Memory B cell (primary cell): ENCODE measurements at regions not wholly inside any gene's neighbourhood (a gene's known extent, or its start where the extent isn't known, plus 50 kb on each side); places are given as distances from the start of the nearest gene placed in this dataset.
"Not testable (repeated sequence)": the region's sequence is repeated elsewhere in the genome, so short reads cannot be mapped to it uniquely, and the experiment has no call there.

ENCODE experiments used
- ATAC-seq: fragments of 150-1000 bp; cut with Tn5 transposase; 2 replicates; pipeline ENCODE4 v1.10.0; 2021; ENCODE audit warnings: low read depth, mild to moderate bottlenecking, moderate library complexity
- DNase-seq, 2 donors: peaks; one replicate each; pipeline ENCODE4 v3.0.0; 2022; ENCODE audit warnings: low spot score in 2 of 2
- H3K27ac Mint-ChIP-seq: one replicate; pipeline ENCODE4 v1.8.0; 2022; ENCODE audit warnings: mild to moderate bottlenecking, moderate library complexity, mixed read lengths
- H3K27me3 Mint-ChIP-seq: one replicate; pipeline ENCODE4 v1.8.0; 2022; ENCODE audit warnings: mixed read lengths
- H3K36me3 Mint-ChIP-seq: one replicate; pipeline ENCODE4 v1.8.0; 2022; ENCODE audit warnings: mild to moderate bottlenecking, mixed read lengths
- H3K4me1 Mint-ChIP-seq: one replicate; pipeline ENCODE4 v1.8.0; 2022; ENCODE audit warnings: mixed read lengths
- H3K4me3 Mint-ChIP-seq: one replicate; pipeline ENCODE4 v1.8.0; 2022; ENCODE audit warnings: mild to moderate bottlenecking, moderate library complexity, mixed read lengths
- H3K9me3 Mint-ChIP-seq: one replicate; pipeline ENCODE4 v1.8.0; 2022; ENCODE audit warnings: mixed read lengths

DNA sequence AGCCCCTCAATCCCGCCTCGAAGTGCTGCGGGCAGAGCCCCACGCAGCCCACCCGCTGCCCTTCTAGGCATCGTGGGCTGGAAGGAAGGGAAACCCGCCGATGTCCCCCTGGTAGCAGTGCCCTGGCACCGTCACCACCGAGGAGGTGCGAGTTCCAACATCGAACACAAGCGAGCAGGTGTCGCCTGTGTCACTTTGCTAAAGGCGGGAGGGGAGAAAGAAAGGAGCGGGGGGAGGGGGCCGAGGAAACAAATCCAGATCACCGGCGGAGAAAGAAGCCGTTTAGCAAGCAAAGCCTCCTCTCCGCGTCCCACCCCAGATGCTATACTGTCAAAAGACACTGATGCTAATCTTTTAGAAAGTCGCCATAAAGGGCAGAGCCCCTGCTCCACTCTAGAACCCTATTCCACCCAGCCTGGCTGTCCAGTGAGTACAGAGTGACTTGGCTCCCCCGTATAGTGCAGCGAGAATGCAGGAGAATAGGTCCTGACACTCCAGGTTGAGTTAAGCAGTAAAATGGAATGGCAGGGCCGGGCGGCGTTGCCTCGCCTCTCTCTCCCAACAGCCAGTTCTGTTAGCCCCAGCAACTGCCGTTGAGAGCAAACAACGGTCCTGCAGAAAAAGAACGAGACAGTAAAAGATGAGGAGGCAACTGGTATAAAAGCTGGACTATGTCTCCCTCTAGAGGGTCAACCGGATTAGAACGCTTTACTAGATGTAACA, 67.9 kb upstream of the USP15 start:
- Mint-ChIP-seq H3K27me3 (peaks cover 12% of the 10 kb centered on the region), H3K36me3 (no peaks in the 10 kb centered on the region), H3K4me1 (peaks cover 25% of the 10 kb centered on the region), H3K9me3 (no peaks in the 10 kb centered on the region), H3K4me3 (peak overlapping the region; percentile 82), H3K27ac (no peak overlapping the region)
- DNase-seq (peak; percentile 41 to 54), ATAC-seq (peak; percentile 80)

DNA sequence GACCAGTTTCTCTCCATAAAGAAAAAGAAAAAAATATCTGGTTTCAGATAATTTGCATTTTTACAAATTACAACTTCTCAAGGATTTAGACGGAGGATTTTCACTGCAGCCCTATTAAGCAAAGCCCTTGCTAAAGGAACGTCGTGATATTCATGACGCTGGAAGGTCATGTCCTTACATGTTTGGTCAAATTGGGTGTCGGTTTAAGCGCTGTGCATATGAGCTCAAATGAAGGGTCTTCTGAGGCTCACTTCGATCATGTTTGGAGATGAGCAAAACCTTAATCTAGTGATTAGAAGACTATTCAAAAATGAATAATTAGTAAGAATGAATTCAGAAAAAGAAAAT, 67.3 kb upstream of the USP15 start:
- Mint-ChIP-seq H3K27ac (no peak overlapping the region), H3K4me3 (no peak overlapping the region), H3K4me1 (peaks cover 25% of the 10 kb centered on the region), H3K27me3 (peaks cover 12% of the 10 kb centered on the region), H3K9me3 (no peaks in the 10 kb centered on the region), H3K36me3 (no peaks in the 10 kb centered on the region)
- ATAC-seq = no peak
- no peak for DNase-seq

DNA sequence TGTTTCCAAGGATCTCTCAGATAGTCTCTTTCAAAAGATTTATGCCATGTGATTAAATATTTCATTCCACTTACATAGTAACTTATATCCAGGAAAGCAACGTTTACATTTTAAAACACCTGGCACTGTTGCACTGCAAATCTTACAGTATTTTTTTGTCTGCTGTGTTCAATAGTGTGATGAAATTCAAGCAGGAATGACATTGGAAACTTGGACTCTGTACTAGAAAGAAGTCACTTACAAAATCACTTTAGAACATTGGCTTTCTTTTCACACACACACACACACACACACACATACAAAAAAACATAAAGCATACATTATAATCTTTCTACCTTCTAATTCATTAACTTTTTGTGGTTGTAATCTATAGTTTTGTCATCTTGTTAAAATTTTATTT, 66.2 kb upstream of the USP15 start:
- no peaks in the 10 kb centered on the region for H3K9me3 Mint-ChIP-seq
- no peak for DNase-seq
- no peak for ATAC-seq
- peaks cover 12% of the 10 kb centered on the region for H3K27me3 Mint-ChIP-seq
- H3K36me3 Mint-ChIP-seq = no peaks in the 10 kb centered on the region
- H3K4me3 Mint-ChIP-seq = no peak overlapping the region
- peaks cover 25% of the 10 kb centered on the region for H3K4me1 Mint-ChIP-seq
- no peak overlapping the region for H3K27ac Mint-ChIP-seq

DNA sequence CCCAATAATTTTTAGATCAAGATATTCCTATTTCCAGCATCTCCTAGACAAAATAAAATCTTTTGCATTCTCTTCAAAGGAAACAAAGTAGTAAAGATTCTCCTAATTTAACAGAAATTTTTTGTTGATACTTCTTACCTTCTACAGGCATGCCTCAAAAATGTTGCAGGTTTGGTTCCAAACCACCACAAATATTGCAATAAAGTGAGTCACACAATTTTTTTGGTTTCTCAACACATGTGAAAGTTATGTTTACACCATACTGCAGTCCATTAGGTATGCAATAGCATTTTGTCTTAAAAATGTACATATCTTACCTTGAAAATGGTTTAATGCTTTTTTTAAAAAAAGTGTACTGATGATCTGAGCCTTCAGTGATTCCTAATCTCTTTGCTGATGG, 65.6 kb upstream of the USP15 start:
- Mint-ChIP-seq H3K4me1 (peaks cover 25% of the 10 kb centered on the region), H3K27me3 (peaks cover 12% of the 10 kb centered on the region), H3K36me3 (no peaks in the 10 kb centered on the region), H3K27ac (no peak overlapping the region), H3K9me3 (no peaks in the 10 kb centered on the region), H3K4me3 (no peak overlapping the region)
- DNase-seq (no peak), ATAC-seq (no peak)

DNA sequence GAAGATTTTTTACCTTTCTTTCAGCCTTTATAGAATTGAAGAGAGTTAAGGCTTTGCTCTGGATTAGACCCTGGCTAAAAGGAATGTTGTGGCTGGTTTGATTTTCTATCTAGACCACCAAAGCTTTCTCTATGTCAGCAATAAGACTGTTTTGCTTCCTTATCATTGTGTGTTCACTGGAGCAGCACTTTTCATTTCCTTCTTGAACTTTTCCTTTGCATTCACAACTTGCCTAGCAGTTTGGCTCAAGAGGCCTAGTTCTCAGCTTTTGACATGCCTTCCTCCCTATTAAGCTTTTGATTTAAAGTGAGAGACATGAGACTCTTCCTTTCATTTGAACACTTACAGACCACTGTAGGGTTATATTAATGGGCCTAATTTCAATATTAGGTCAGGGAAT, 64.1 kb upstream of the USP15 start:
- H3K27me3 Mint-ChIP-seq = peaks cover 6% of the 10 kb centered on the region
- peaks cover 23% of the 10 kb centered on the region for H3K4me1 Mint-ChIP-seq
- H3K4me3 Mint-ChIP-seq = no peak overlapping the region
- peaks cover 6% of the 10 kb centered on the region for H3K9me3 Mint-ChIP-seq
- H3K36me3 Mint-ChIP-seq = peaks cover 2% of the 10 kb centered on the region
- ATAC-seq = peak; percentile 71
- H3K27ac Mint-ChIP-seq = peak overlapping the region; percentile 93
- DNase-seq = peak in 1 of 2 donors; percentile 6

DNA sequence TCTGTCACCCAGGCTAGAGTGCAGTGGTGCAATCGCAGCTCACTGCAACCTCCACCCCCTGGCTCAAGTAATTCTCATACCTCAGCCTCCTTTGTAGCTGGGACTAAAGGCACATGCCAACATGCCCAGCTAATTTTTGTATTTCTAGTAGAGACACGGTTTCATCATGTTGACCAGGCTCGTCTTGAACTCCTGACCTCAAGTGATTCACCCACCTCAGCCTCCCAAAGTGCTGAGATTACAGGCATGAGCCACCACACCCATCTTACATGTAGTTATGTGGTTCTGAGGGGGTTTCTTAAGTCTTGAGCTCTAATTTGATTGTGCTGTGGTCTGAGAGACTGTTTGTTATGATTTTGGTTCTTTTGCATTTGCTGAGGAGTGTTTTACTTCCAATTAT, 57.3 kb upstream of the USP15 start:
- H3K4me3 Mint-ChIP-seq, ATAC-seq, H3K27me3 Mint-ChIP-seq, H3K4me1 Mint-ChIP-seq, H3K27ac Mint-ChIP-seq, H3K36me3 Mint-ChIP-seq, DNase-seq: not testable (repeated sequence)
- peaks cover 12% of the 10 kb centered on the region for H3K9me3 Mint-ChIP-seq

DNA sequence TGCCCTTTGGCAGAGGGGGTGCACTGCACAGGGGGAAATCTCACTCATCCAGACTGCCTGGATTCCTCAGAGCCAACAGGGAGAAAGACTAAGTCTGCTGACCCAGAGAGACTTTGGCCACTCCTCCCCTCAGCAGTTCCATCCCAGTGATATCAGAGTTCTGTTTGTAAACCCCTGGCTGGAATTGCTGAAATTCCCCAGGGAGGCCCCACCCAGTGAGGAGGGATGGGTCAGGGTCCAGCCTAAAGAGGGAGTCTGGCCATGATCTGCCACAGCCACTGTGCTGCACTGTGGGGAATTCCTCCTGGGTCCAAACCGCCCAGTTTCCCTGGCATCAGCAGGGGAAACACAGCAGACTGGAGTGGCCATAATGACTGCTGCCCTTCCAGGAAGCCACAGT, 54.9 kb upstream of the USP15 start:
- no peak for DNase-seq
- Mint-ChIP-seq H3K4me1 (no peaks in the 10 kb centered on the region), H3K9me3 (peaks cover 12% of the 10 kb centered on the region), H3K27ac (no peak overlapping the region), H3K36me3 (peaks cover 4% of the 10 kb centered on the region), H3K27me3 (peaks cover 7% of the 10 kb centered on the region), H3K4me3 (no peak overlapping the region)
- no peak for ATAC-seq

DNA sequence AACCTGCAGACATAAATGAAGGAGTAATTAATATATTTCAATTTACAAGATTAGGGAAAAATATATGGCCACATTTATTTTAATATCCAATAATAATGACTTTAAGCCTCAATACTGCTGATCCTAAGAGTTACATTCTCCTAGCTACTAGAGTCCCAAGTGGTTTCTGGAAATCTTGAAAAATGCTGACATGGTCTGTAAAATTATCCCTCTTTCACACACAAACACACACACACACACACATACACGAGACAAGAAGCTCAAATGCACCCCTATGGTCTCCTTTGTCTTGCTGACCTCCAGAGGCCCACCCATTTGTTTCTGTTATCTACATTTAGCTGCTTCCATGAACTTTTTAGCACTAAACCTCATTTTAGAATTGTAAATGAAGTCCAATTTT, 53.0 kb upstream of the USP15 start:
- peaks cover 7% of the 10 kb centered on the region for H3K27me3 Mint-ChIP-seq
- DNase-seq = no peak
- ATAC-seq = no peak
- H3K4me1 Mint-ChIP-seq = no peaks in the 10 kb centered on the region
- no peak overlapping the region for H3K4me3 Mint-ChIP-seq
- H3K9me3 Mint-ChIP-seq = peaks cover 6% of the 10 kb centered on the region
- peaks cover 2% of the 10 kb centered on the region for H3K36me3 Mint-ChIP-seq
- H3K27ac Mint-ChIP-seq = no peak overlapping the region
